KMS-11 (cell line): ENCODE measurements at regions not wholly inside any gene's neighbourhood (a gene's known extent, or its start where the extent isn't known, plus 50 kb on each side); places are given as distances from the start of the nearest gene placed in this dataset.

Experiments used
- H2AFZ ChIP-seq: fragments of 200-600 bp; sonication (generic); 2 replicates; pipeline ENCODE4 v1.6.1; 2016; ENCODE audit warnings: antibody characterized with exemption, mixed run types, low read depth
- H3K27ac ChIP-seq: fragments of 200-600 bp; sonication (generic); 2 replicates; pipeline ENCODE4 v1.6.1; 2016; ENCODE audit warnings: mild to moderate bottlenecking, mixed run types
- H3K27me3 ChIP-seq: fragments of 200-600 bp; sonication (generic); 2 replicates; pipeline ENCODE4 v1.6.1; 2017; ENCODE audit warnings: mild to moderate bottlenecking, low read depth, mixed run types, moderate library complexity; ENCODE audit not compliant: insufficient read depth
- H3K36me3 ChIP-seq: fragments of 200-600 bp; sonication (generic); 2 replicates; pipeline ENCODE4 v1.6.1; 2017; ENCODE audit warnings: mild to moderate bottlenecking, mixed run types; ENCODE audit not compliant: insufficient read depth
- H3K4me1 ChIP-seq: fragments of 200-600 bp; sonication (generic); 2 replicates; pipeline ENCODE4 v1.6.1; 2016; ENCODE audit warnings: mild to moderate bottlenecking, low read depth, mixed run types; ENCODE audit not compliant: poor library complexity, severe bottlenecking
- H3K4me2 ChIP-seq: fragments of 200-600 bp; sonication (generic); 2 replicates; pipeline ENCODE4 v1.7.0; 2016; ENCODE audit warnings: mild to moderate bottlenecking, mixed run types
- H3K4me3 ChIP-seq: fragments of 200-600 bp; sonication (generic); IDR thresholded peaks from 2 replicates; pipeline ENCODE4 v1.6.1; 2017; ENCODE audit warnings: low read depth, low read length, mixed read lengths; ENCODE audit not compliant: insufficient read depth
- H3K79me2 ChIP-seq: fragments of 200-600 bp; sonication (generic); 2 replicates; pipeline ENCODE4 v1.6.1; 2016; ENCODE audit warnings: low read depth, mixed run types; ENCODE audit not compliant: insufficient read depth
- H3K9ac ChIP-seq: fragments of 200-600 bp; sonication (generic); 2 replicates; pipeline ENCODE4 v1.6.1; 2016; ENCODE audit warnings: mild to moderate bottlenecking, mixed run types
- H4K20me1 ChIP-seq: fragments of 200-600 bp; sonication (generic); 2 replicates; pipeline ENCODE4 v1.6.1; 2016; ENCODE audit warnings: mild to moderate bottlenecking, mixed run types; ENCODE audit not compliant: insufficient read depth
- TF ChIP-seq, protein P1 (sequence below): fragments of 200-600 bp; sonication (generic); conservative IDR thresholded peaks from 2 replicates; pipeline ENCODE4 v1.6.1; 2017; ENCODE audit warnings: low read depth, mild to moderate bottlenecking, antibody characterized with exemption, low read length, moderate library complexity, mixed read lengths

DNA sequence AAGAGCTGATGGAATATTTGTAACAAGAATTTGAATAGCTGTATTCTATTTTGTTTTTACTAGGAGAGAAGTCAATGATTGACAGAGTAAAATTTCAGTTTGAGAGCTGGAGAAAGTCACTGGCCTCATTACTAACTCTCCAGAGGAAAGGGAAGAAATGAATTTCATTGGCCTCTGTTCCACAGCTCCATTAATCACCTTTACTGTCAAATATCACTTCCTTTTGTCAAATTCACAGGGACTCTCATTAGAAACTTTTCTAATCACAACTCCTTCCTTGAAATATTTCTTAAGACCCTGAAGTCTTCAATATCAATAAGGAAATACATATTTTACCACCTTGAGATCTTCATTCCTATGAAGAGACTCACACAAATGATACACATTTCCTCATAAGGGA is 379.9 kb upstream of the RASGRP1 start:
- Histone ChIP-seq H3K9ac (no peak overlapping the region), H3K36me3 (no peaks in the 10 kb centered on the region), H3K4me3 (no peak overlapping the region), H3K27me3 (no peaks in the 10 kb centered on the region), H3K27ac (no peak overlapping the region), H3K4me1 (no peaks in the 10 kb centered on the region), H2AFZ (no peak overlapping the region), H3K79me2 (no peaks in the 10 kb centered on the region), H4K20me1 (no peaks in the 10 kb centered on the region), H3K4me2 (no peak overlapping the region)
- TF ChIP-seq, protein P1, sequence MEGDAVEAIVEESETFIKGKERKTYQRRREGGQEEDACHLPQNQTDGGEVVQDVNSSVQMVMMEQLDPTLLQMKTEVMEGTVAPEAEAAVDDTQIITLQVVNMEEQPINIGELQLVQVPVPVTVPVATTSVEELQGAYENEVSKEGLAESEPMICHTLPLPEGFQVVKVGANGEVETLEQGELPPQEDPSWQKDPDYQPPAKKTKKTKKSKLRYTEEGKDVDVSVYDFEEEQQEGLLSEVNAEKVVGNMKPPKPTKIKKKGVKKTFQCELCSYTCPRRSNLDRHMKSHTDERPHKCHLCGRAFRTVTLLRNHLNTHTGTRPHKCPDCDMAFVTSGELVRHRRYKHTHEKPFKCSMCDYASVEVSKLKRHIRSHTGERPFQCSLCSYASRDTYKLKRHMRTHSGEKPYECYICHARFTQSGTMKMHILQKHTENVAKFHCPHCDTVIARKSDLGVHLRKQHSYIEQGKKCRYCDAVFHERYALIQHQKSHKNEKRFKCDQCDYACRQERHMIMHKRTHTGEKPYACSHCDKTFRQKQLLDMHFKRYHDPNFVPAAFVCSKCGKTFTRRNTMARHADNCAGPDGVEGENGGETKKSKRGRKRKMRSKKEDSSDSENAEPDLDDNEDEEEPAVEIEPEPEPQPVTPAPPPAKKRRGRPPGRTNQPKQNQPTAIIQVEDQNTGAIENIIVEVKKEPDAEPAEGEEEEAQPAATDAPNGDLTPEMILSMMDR = no peak

DNA sequence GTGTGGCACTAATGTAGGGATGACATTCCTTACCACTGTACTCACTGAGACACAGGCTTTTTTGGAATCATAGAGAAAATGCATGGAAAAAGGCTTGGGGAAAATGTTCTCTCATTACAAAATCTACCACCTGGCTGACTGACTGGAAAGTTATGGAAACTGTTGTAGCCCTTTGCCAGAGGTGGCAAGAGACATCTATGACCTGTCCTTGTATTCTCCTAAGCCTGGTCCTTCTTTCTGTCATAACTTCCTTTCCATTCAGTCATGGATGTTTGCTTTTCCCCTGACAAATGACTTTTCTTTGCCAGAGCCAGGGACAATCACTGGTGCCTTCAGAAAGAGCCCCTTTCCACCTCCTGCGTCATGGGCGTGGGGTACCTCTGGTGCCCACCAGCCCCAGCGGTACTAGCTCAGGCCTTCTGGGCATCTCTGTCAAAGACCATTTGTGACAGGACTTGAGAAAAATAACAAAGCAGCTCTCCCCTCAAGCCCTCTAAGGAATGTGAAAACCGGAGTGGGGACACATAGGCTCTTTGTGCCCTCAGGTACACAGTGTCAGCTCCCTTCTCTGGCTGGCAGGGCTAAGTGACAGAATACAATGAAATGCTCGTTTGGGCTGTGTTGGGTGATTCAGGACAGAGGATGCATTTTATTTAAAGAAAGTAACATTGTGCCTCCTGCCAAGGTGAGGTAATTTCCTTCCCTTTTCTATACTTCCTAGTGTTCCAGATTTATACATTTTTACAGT is 381.1 kb upstream of the RASGRP1 start:
- no peak overlapping the region for H3K27ac ChIP-seq
- H3K4me1 ChIP-seq = no peaks in the 10 kb centered on the region
- no peak overlapping the region for H3K4me2 ChIP-seq
- no peaks in the 10 kb centered on the region for H4K20me1 ChIP-seq
- no peaks in the 10 kb centered on the region for H3K27me3 ChIP-seq
- H3K79me2 ChIP-seq = no peaks in the 10 kb centered on the region
- no peak overlapping the region for H3K9ac ChIP-seq
- no peaks in the 10 kb centered on the region for H3K36me3 ChIP-seq
- no peak overlapping the region for H2AFZ ChIP-seq
- TF ChIP-seq, protein P1 = no peak
- no peak overlapping the region for H3K4me3 ChIP-seq

DNA sequence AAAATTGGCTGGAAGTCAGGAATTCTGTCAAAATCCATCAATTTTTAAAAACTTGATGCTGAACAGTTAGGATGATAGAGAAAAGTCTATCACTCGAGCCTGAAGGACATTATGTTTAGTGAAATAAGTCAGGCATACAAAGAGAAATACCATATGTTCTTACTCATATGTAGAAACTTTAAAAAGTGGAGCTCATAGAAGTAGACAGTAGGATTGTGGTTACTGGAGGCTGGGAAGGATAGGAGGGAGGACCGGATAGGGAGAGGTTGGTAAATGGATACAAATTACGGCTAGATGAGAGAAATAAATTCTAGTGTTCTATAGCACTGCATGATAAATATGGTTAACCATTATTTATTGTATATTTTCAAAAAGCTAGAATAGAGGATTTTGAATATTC is 389.5 kb upstream of the RASGRP1 start:
- H3K27ac ChIP-seq = no peak overlapping the region
- no peaks in the 10 kb centered on the region for H3K27me3 ChIP-seq
- no peak overlapping the region for H2AFZ ChIP-seq
- H3K9ac ChIP-seq = no peak overlapping the region
- H4K20me1 ChIP-seq = no peaks in the 10 kb centered on the region
- TF ChIP-seq, protein P1 = no peak
- H3K4me3 ChIP-seq = no peak overlapping the region
- H3K4me1 ChIP-seq = no peaks in the 10 kb centered on the region
- H3K4me2 ChIP-seq = no peak overlapping the region
- H3K79me2 ChIP-seq = no peaks in the 10 kb centered on the region
- no peaks in the 10 kb centered on the region for H3K36me3 ChIP-seq

DNA sequence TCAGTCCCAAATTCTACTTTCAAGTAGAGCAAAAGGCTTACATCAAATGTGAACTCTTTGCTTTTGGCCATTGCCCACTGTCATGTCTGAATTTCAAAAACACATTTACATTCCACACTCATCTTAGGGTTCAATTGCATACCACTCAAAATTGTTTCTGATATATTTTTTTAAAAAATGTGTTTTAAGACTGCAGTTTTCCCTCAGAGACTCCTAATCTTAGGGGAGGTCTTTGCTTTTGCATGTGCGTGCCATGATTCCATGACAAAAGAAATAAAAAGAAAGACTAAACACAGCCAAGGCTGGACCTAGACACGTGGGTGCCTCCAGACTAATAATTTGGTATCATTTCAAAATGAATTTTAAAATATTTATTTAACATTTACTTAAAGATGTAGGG is 396.8 kb upstream of the RASGRP1 start:
- H3K27me3 ChIP-seq = no peaks in the 10 kb centered on the region
- no peak overlapping the region for H3K4me3 ChIP-seq
- no peak overlapping the region for H3K4me2 ChIP-seq
- H3K79me2 ChIP-seq = no peaks in the 10 kb centered on the region
- H3K36me3 ChIP-seq = no peaks in the 10 kb centered on the region
- no peaks in the 10 kb centered on the region for H4K20me1 ChIP-seq
- TF ChIP-seq, protein P1 = no peak
- no peak overlapping the region for H3K9ac ChIP-seq
- H3K27ac ChIP-seq = no peak overlapping the region
- no peak overlapping the region for H2AFZ ChIP-seq
- no peaks in the 10 kb centered on the region for H3K4me1 ChIP-seq
